ENCODE measurements at regions not wholly inside any gene's neighbourhood (a gene's known extent, or its start where the extent isn't known, plus 50 kb on each side); places are given as distances from the start of the nearest gene placed in this dataset.
A peak's percentile ranks its signal among the peaks of the same experiment; 100 is the strongest.
"Not testable (repeated sequence)": the region's sequence is repeated elsewhere in the genome, so short reads cannot be mapped to it uniquely, and the experiment has no call there.

- no peak overlapping the region for H3K4me3 Mint-ChIP-seq
- H3K27me3 Mint-ChIP-seq (ENCODE audit: low read depth) = no peaks in the 10 kb centered on the region
- H3K9me3 Mint-ChIP-seq = peaks cover 17% of the 10 kb centered on the region
- no peak for TF ChIP-seq CTCF (conservative IDR thresholded peaks at IDR 0.05)
- H3K4me1 Mint-ChIP-seq = no peaks in the 10 kb centered on the region
- no peak overlapping the region for H3K27ac Mint-ChIP-seq (ENCODE audit: unreplicated experiment)
- H3K36me3 Mint-ChIP-seq (ENCODE audit: low read depth) = peaks cover 2% of the 10 kb centered on the region
- no peak for DNase-seq (ENCODE audit: low read depth, low spot score)
Measured at GRCh38 chr14:28999656-29000055, 233.1 kb downstream of the FOXG1 start.

GRCh38 chr14:29005647-29006046 lies 239.1 kb downstream of the FOXG1 start:
- Mint-ChIP-seq H3K4me3 (no peak overlapping the region), H3K27me3 (ENCODE audit: low read depth) (peaks cover 2% of the 10 kb centered on the region), H3K27ac (ENCODE audit: unreplicated experiment) (no peak overlapping the region), H3K9me3 (peaks cover 5% of the 10 kb centered on the region), H3K4me1 (no peaks in the 10 kb centered on the region), H3K36me3 (ENCODE audit: low read depth) (peaks cover 5% of the 10 kb centered on the region)
- no peak for DNase-seq (ENCODE audit: low read depth, low spot score)
- no peak for TF ChIP-seq CTCF (conservative IDR thresholded peaks at IDR 0.05)

DNA sequence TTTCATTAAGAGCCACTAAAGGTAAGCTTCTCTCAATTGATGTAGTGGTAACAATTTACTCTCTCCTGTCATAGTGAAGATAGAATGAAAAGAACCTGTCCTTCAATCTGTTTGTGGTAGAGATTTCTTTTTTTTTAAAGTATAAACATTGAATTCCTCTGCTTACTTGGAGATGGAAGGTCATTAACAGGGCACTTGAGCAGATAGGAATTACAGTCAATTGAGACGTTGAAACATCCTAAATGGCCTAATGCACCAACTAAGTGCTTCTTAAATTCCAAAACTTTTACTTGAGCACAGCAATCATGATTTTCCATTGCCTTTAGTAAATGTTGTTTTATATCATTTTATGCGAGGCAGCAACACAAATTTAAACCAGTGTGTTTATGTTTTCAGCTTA lies 241.4 kb downstream of the FOXG1 start:
- H3K4me3 Mint-ChIP-seq = no peak overlapping the region
- H3K27ac Mint-ChIP-seq (ENCODE audit: unreplicated experiment) = no peak overlapping the region
- H3K27me3 Mint-ChIP-seq (ENCODE audit: low read depth) = peaks cover 2% of the 10 kb centered on the region
- H3K4me1 Mint-ChIP-seq = no peaks in the 10 kb centered on the region
- H3K36me3 Mint-ChIP-seq (ENCODE audit: low read depth) = peaks cover 5% of the 10 kb centered on the region
- H3K9me3 Mint-ChIP-seq = peaks cover 5% of the 10 kb centered on the region
- DNase-seq (ENCODE audit: low read depth, low spot score) = no peak
- TF ChIP-seq CTCF (conservative IDR thresholded peaks at IDR 0.05) = no peak

DNA sequence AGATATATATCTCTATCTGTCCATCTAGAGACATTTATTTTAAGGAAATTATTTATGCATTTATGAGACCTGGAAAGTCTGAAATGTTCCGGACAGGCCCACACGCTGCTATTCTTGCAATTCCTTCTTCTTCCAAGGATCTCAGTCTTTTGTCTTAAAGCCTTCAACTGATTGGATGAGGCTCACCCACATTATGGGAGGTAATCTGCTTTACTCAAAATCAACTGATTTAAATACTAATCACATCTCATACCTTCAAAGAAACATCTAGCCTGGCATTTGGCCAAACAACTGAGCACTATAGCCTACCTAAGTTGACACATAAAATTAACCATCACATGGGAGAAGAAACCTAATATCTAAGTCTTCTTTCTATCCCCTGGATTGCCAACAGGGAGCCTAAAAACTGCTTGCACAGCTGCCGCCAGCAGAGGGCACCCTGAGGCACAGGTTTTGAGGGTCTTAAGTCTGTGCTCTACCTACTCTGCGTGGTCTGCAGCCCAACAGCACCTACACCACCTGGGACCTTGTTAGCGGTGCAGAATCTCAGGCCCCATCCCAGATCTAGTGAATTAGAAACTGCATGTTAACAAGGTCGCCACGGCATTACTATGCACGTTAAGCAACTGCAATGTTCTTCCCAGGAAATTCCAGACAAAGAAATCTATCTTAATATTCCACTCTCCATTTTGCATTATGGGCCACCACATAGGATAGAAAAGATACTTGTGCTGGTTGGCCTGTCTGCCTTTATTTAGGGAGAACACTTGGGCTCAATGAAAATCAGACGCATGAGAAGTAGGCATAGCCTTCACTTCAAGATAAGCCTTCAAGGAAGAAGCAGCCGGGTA lies 249.7 kb downstream of the FOXG1 start:
- Mint-ChIP-seq H3K4me1 (no peaks in the 10 kb centered on the region), H3K9me3 (peaks cover 22% of the 10 kb centered on the region), H3K27me3 (ENCODE audit: low read depth) (peaks cover 5% of the 10 kb centered on the region), H3K36me3 (ENCODE audit: low read depth) (no peaks in the 10 kb centered on the region), H3K4me3 (no peak overlapping the region), H3K27ac (ENCODE audit: unreplicated experiment) (no peak overlapping the region)
- TF ChIP-seq CTCF (conservative IDR thresholded peaks at IDR 0.05) = peak; percentile 73
- DNase-seq (ENCODE audit: low read depth, low spot score) = peak; percentile 31

- not testable (repeated sequence) for H3K4me1 Mint-ChIP-seq; H3K27ac Mint-ChIP-seq (ENCODE audit: unreplicated experiment)
Measured at GRCh38 chr14:29023505-29023904, 256.9 kb downstream of the FOXG1 start.

DNA sequence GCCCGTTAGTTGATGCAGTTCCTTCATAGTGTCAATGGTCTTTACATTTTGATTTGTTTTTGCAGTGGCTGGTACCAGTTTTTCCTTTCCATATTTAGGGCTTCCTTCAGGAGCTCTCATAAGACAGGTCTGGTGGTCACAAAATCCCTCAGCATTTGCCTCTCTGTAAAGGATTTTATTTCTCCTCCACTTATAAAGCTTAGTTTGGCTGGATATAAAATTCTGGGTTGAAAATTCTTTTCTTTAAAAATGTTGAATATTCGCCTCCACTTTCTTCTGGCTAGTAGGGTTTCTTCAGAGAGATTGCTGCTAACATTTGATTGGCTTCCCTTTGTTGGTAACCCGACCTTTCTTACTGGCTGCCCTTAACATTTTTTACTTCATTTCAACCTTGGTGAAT lies 260.9 kb downstream of the FOXG1 start:
- not testable (repeated sequence) for DNase-seq (ENCODE audit: low read depth, low spot score); H3K4me3 Mint-ChIP-seq; H3K36me3 Mint-ChIP-seq (ENCODE audit: low read depth); H3K4me1 Mint-ChIP-seq; H3K27me3 Mint-ChIP-seq (ENCODE audit: low read depth); H3K27ac Mint-ChIP-seq (ENCODE audit: unreplicated experiment)
- H3K9me3 Mint-ChIP-seq = peaks cover 19% of the 10 kb centered on the region

More at GRCh38 chr14:29023505-29023904, 256.9 kb downstream of the FOXG1 start:
- DNase-seq (ENCODE audit: low read depth, low spot score); H3K4me3 Mint-ChIP-seq; H3K27me3 Mint-ChIP-seq (ENCODE audit: low read depth); H3K36me3 Mint-ChIP-seq (ENCODE audit: low read depth): not testable (repeated sequence)
- H3K9me3 Mint-ChIP-seq = peaks cover 26% of the 10 kb centered on the region

GRCh38 chr14:29027941-29028705 lies 261.5 kb downstream of the FOXG1 start:
- H3K27me3 Mint-ChIP-seq (ENCODE audit: low read depth); H3K4me3 Mint-ChIP-seq; H3K36me3 Mint-ChIP-seq (ENCODE audit: low read depth); H3K4me1 Mint-ChIP-seq; H3K27ac Mint-ChIP-seq (ENCODE audit: unreplicated experiment); DNase-seq (ENCODE audit: low read depth, low spot score): not testable (repeated sequence)
- peaks cover 19% of the 10 kb centered on the region for H3K9me3 Mint-ChIP-seq
